Activated CD8-positive, alpha-beta T cell treated with anti-CD3 and anti-CD28 coated beads for 36 hours (primary cell): ENCODE measurements at regions not wholly inside any gene's neighbourhood (a gene's known extent, or its start where the extent isn't known, plus 50 kb on each side); places are given as distances from the start of the nearest gene placed in this dataset.

ENCODE experiments used
- ATAC-seq: fragments of 200-7000 bp; cut with Tn5 transposase; one replicate; pipeline ENCODE4 v1.10.0; 2021; ENCODE audit warnings: mild to moderate bottlenecking, moderate library complexity
- CTCF ChIA-PET: fragments of 350-600 bp; sonication (Branson Sonifier 250); formaldehyde crosslinking; loops from one replicate; lab custom pipeline; 2021; ENCODE audit warnings: antibody characterized with exemption; lab: Charles Lee
- POLR2A ChIA-PET: fragments of 350-600 bp; sonication (Branson Sonifier 250); formaldehyde crosslinking; loops from one replicate; lab custom pipeline; 2021; ENCODE audit warnings: antibody characterized with exemption; lab: Charles Lee
- DNase-seq: peaks from one replicate; pipeline ENCODE4 v3.0.0-alpha.2; 2020
- H3K27ac Mint-ChIP-seq: one replicate; pipeline ENCODE4 v1.8.0; 2021; ENCODE audit warnings: mild to moderate bottlenecking, mixed read lengths
- H3K27me3 Mint-ChIP-seq: one replicate; pipeline ENCODE4 v1.8.0; 2021; ENCODE audit warnings: mixed read lengths
- H3K36me3 Mint-ChIP-seq: one replicate; pipeline ENCODE4 v1.8.0; 2021; ENCODE audit warnings: low read depth, mixed read lengths
- H3K4me1 Mint-ChIP-seq: one replicate; pipeline ENCODE4 v1.8.0; 2021; ENCODE audit warnings: low read depth, mixed read lengths
- H3K4me3 Mint-ChIP-seq: one replicate; pipeline ENCODE4 v1.8.0; 2021; ENCODE audit warnings: mild to moderate bottlenecking, moderate library complexity, mixed read lengths
- H3K9me3 Mint-ChIP-seq: one replicate; pipeline ENCODE4 v1.8.0; 2021; ENCODE audit warnings: mixed read lengths
- intact Hi-C: fragments of 100-400 bp; cut with micrococcal nuclease; formaldehyde crosslinking; loops from one replicate; pipeline ENCODE4 v1.10.0; 2022
- TF ChIP-seq, protein P1 (sequence below): fragments of 200-600 bp; IDR thresholded peaks from one replicate; pipeline ENCODE4 v1.8.0; 2022; ENCODE audit warnings: antibody characterized with exemption, mild to moderate bottlenecking

DNA sequence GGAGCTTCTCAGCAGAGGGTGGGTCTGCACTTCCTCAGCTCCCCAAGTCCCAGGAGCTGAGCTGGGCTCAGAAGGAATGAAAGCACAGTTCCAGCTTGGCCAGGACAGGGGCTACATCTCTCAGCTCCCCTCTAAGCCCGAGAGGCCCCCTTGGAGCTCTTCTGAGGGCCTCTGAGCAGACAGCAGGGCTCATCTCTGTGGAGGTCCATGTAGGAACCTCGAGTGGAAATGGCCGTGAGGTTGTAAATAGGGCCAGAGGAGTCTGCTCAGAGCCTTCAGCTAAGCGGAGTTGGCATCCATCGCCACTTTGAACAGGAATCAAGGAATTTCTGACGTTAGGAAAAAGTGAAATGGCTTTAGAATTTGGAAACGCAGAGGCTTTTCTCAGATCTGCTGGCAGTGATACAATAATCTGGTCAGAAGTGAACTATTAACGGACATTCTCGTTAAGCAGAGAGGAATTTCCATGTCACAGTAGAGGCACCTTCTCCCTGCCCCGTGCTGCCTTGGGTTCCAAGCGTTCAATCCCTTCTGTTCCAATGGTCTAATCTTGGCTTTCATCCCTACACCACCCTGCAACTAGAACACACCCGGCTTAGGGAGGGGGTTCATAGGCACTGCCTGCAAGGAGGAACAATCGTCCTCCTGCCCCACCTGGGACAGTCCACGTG is 213.9 kb downstream of the NDUFA10 start:
- no peak for ATAC-seq
- intact Hi-C loops, result no loop called here
- Mint-ChIP-seq H3K27ac (no peak overlapping the region), H3K27me3 (no peaks in the 10 kb centered on the region), H3K4me1 (no peaks in the 10 kb centered on the region), H3K4me3 (no peak overlapping the region), H3K9me3 (no peaks in the 10 kb centered on the region), H3K36me3 (no peaks in the 10 kb centered on the region)
- DNase-seq, result no peak
- ChIA-PET POLR2A (no interaction called here), CTCF (no interaction called here)
- TF ChIP-seq, protein P1, sequence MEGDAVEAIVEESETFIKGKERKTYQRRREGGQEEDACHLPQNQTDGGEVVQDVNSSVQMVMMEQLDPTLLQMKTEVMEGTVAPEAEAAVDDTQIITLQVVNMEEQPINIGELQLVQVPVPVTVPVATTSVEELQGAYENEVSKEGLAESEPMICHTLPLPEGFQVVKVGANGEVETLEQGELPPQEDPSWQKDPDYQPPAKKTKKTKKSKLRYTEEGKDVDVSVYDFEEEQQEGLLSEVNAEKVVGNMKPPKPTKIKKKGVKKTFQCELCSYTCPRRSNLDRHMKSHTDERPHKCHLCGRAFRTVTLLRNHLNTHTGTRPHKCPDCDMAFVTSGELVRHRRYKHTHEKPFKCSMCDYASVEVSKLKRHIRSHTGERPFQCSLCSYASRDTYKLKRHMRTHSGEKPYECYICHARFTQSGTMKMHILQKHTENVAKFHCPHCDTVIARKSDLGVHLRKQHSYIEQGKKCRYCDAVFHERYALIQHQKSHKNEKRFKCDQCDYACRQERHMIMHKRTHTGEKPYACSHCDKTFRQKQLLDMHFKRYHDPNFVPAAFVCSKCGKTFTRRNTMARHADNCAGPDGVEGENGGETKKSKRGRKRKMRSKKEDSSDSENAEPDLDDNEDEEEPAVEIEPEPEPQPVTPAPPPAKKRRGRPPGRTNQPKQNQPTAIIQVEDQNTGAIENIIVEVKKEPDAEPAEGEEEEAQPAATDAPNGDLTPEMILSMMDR, result no peak

DNA sequence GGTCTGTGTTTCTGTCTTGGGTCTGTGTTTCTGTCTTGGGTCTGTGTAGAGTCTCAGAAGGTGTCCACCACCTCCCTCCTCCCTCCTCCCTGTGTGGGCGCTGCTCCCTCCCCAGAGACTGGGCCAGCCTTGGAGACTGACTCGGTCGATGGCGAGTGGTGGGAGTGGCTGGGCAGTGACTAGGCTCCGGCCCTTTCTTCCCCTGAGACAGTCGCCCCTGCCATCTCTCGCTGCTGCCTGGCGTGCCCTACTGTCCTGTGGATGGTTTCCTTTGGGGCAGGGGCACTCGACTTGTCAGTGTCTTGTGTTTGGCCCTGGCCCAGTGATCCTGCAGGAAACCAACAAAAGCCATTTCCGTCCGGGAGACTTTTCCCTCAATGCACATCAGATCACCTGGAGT is 215.8 kb downstream of the NDUFA10 start:
- no peak for ATAC-seq
- no peak overlapping the region for H3K27ac Mint-ChIP-seq
- ChIA-PET POLR2A (interaction anchor here (0.7 to 1.0 kb wide), 3 partner anchors 30 to 1208 kb away, joined by 3 read pairs; no protein-coding TSS in a partner anchor), CTCF (no interaction called here)
- TF ChIP-seq, protein P1, result no peak
- H3K4me1 Mint-ChIP-seq, result no peaks in the 10 kb centered on the region
- no peak for DNase-seq
- H3K4me3 Mint-ChIP-seq, result no peak overlapping the region
- H3K9me3 Mint-ChIP-seq, result no peaks in the 10 kb centered on the region
- H3K36me3 Mint-ChIP-seq, result no peaks in the 10 kb centered on the region
- H3K27me3 Mint-ChIP-seq, result no peaks in the 10 kb centered on the region
- intact Hi-C loops, result no loop called here

DNA sequence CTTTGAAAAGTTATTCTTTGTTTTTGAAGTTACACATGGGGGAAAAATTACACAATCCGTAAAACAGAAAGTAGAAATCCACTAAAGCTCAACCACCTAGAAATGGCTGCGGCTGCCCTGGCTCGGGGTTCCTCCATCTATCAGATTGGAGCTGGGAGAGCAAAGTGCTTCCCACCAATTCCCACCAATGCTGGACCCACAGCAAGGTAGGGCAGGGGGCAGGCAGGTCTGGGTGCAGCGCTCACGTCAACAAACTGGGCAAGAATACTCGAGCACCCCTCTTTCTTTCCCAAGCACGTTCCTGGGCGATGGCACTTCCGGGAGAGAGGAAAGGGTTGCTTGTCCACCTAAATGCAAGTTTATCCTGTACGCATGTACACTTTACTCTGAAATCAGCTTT is 217.6 kb downstream of the NDUFA10 start:
- no peak overlapping the region for H3K27ac Mint-ChIP-seq
- TF ChIP-seq, protein P1, result no peak
- POLR2A ChIA-PET, result no interaction called here
- H3K9me3 Mint-ChIP-seq, result no peaks in the 10 kb centered on the region
- CTCF ChIA-PET, result no interaction called here
- no peaks in the 10 kb centered on the region for H3K27me3 Mint-ChIP-seq
- H3K4me3 Mint-ChIP-seq, result no peak overlapping the region
- ATAC-seq (no peak), DNase-seq (no peak)
- H3K4me1 Mint-ChIP-seq, result no peaks in the 10 kb centered on the region
- no peaks in the 10 kb centered on the region for H3K36me3 Mint-ChIP-seq
- intact Hi-C loops, result no loop called here

DNA sequence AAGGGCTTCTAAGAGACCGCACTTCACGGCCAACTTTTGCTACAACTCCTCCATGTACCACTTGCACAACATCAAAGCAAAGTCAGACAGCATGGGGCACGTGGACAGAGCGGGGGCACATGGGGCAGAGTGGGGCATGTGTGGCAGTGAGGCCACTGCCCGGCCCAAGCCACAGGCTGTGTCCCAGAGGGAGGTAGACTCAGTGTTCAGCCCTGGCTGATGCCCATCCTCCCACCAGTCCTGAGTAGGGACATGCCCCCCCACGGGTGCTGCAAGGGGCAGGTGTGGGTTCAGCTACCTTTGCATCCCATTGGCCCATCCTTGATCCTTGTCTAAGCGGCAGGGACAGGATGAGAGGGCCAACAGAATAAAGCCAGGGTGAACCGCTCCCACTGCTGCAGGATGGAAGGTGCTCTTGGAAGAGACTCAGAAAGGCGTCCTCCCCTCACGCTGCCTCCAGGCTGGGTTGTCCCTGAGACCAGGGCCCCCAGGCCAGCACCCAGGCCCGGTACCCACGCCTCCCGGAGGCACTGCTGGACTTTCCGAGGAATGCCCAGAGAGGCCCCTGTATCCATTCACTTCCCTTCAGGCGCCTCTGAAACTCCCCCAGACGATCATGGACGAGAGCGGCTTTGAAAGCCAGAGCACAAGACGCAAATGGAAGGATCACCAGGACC is 218.2 kb downstream of the NDUFA10 start:
- TF ChIP-seq, protein P1, result no peak
- Mint-ChIP-seq H3K27me3 (peaks cover 4% of the 10 kb centered on the region), H3K9me3 (no peaks in the 10 kb centered on the region), H3K4me3 (no peak overlapping the region), H3K27ac (no peak overlapping the region), H3K4me1 (no peaks in the 10 kb centered on the region), H3K36me3 (no peaks in the 10 kb centered on the region)
- ChIA-PET POLR2A (no interaction called here), CTCF (no interaction called here)
- intact Hi-C loops, result no loop called here
- no peak for DNase-seq
- ATAC-seq, result no peak

DNA sequence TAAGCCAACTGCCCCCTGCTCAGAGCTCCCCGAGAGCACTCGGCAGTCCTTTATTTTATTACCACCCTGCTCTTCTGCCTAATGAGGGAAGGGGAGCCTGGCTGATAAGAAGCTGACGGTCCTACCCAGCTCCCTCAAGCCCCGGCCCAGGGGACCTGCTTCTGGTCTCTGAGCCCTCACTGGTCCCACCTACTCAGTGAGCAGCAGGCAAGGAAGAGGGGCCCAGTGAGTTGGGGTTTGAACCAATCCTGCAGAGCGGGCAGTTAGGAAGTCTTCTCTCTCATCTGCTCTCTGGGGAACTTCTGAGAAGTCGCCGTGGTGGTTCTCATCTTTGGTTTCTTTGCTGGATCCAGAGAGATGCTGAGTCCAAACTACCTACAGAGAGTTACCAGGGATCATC is 218.9 kb downstream of the NDUFA10 start:
- POLR2A ChIA-PET, result no interaction called here
- CTCF ChIA-PET, result no interaction called here
- Mint-ChIP-seq H3K27ac (no peak overlapping the region), H3K36me3 (no peaks in the 10 kb centered on the region), H3K27me3 (peaks cover 8% of the 10 kb centered on the region), H3K4me3 (no peak overlapping the region), H3K4me1 (no peaks in the 10 kb centered on the region), H3K9me3 (no peaks in the 10 kb centered on the region)
- intact Hi-C loops, result no loop called here
- DNase-seq (no peak), ATAC-seq (no peak)
- TF ChIP-seq, protein P1, result no peak
